ENCODE measurements at regions not wholly inside any gene's neighbourhood (a gene's known extent, or its start where the extent isn't known, plus 50 kb on each side); places are given as distances from the start of the nearest gene placed in this dataset.

DNA sequence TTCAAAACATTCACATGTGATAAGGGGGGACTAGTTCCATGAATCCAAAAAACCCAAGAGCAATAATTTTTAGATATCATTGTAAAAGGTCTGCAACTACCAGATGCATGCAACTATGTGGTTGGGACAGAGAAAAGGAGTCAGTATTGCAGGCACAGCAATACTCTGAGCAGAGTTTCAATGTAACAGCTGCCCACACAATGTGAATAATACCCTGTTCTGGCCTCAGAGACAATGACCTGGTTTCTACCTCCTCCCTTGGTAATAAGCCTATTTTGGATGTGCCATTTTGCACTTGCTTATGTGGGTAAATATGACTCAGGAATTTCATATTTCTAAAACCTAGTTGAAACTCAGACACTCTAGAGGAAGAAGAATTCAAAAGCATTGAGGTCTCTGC, 194.8 kb upstream of the RASGEF1B start:
- Histone ChIP-seq H3K9ac (ENCODE audit: low read length) (no peak overlapping the region), H4K91ac (ENCODE audit: low read length) (no peak overlapping the region), H4K8ac (ENCODE audit: low read length) (no peak overlapping the region), H3K18ac (ENCODE audit: low read depth in 1 of 2, low read length in 2 of 2) (no peak overlapping the region), H3K36me3 (ENCODE audit: control insufficient read depth in 1 of 2, insufficient read depth in 2 of 2, low read depth in 1 of 2, low read length in 2 of 2) (no peaks in the 10 kb centered on the region), H3K4ac (ENCODE audit: low read depth in 1 of 2, low read length in 2 of 2) (no peak overlapping the region), H3K27me3 (ENCODE audit: control insufficient read depth in 1 of 2, insufficient read depth in 1 of 2, low read length in 2 of 2) (no peaks in the 10 kb centered on the region), H3K14ac (ENCODE audit: low read length in 2 of 2) (no peak overlapping the region), H3K79me1 (replicated peaks; ENCODE audit: low read length, poor library complexity, severe bottlenecking) (no peaks in the 10 kb centered on the region), H2BK15ac (ENCODE audit: low read depth, poor library complexity, severe bottlenecking) (no peak overlapping the region), H3K4me1 (ENCODE audit: control insufficient read depth, insufficient read depth, low read depth, low read length) (no peaks in the 10 kb centered on the region), H3K9me3 (ENCODE audit: control insufficient read depth, low read length) (no peaks in the 10 kb centered on the region), H2AK5ac (ENCODE audit: low read length, severe bottlenecking) (no peak overlapping the region), H3K4me3 (ENCODE audit: insufficient read depth in 1 of 2, low read depth in 1 of 2, low read length in 2 of 2) (no peak overlapping the region), H2BK5ac (ENCODE audit: low read depth, low read length, poor library complexity, severe bottlenecking) (no peak overlapping the region), H2BK120ac (ENCODE audit: low read depth, low read length) (no peak overlapping the region), H2AFZ (ENCODE audit: low read depth, low read length) (no peak overlapping the region), H2BK12ac (ENCODE audit: low read length in 2 of 2) (no peak overlapping the region), H3K4me2 (ENCODE audit: low read length, poor library complexity, severe bottlenecking) (no peak overlapping the region), H3K23ac (ENCODE audit: low read length in 2 of 2) (no peak overlapping the region), H3K27ac (ENCODE audit: low read length, poor library complexity, severe bottlenecking) (no peak overlapping the region)
- DNase-seq = no peak

GRCh38 chr4:81665649-81666048, 193.9 kb upstream of the RASGEF1B start:
- H3K4me2 ChIP-seq (ENCODE audit: low read length, poor library complexity, severe bottlenecking) = no peak overlapping the region
- H4K91ac ChIP-seq (ENCODE audit: low read length) = no peak overlapping the region
- H3K18ac ChIP-seq (ENCODE audit: low read depth in 1 of 2, low read length in 2 of 2) = no peak overlapping the region
- H2BK12ac ChIP-seq (ENCODE audit: low read length in 2 of 2) = no peak overlapping the region
- no peaks in the 10 kb centered on the region for H3K9me3 ChIP-seq (ENCODE audit: control insufficient read depth, low read length)
- no peak for DNase-seq
- H2AK5ac ChIP-seq (ENCODE audit: low read length, severe bottlenecking) = no peak overlapping the region
- no peak overlapping the region for H3K4me3 ChIP-seq (ENCODE audit: insufficient read depth in 1 of 2, low read depth in 1 of 2, low read length in 2 of 2)
- no peaks in the 10 kb centered on the region for H3K36me3 ChIP-seq (ENCODE audit: control insufficient read depth in 1 of 2, insufficient read depth in 2 of 2, low read depth in 1 of 2, low read length in 2 of 2)
- no peak overlapping the region for H4K8ac ChIP-seq (ENCODE audit: low read length)
- H3K27ac ChIP-seq (ENCODE audit: low read length, poor library complexity, severe bottlenecking) = no peak overlapping the region
- H3K23ac ChIP-seq (ENCODE audit: low read length in 2 of 2) = no peak overlapping the region
- H3K9ac ChIP-seq (ENCODE audit: low read length) = no peak overlapping the region
- no peak overlapping the region for H2BK5ac ChIP-seq (ENCODE audit: low read depth, low read length, poor library complexity, severe bottlenecking)
- no peaks in the 10 kb centered on the region for H3K79me1 ChIP-seq (replicated peaks; ENCODE audit: low read length, poor library complexity, severe bottlenecking)
- no peaks in the 10 kb centered on the region for H3K27me3 ChIP-seq (ENCODE audit: control insufficient read depth in 1 of 2, insufficient read depth in 1 of 2, low read length in 2 of 2)
- no peak overlapping the region for H2AFZ ChIP-seq (ENCODE audit: low read depth, low read length)
- no peaks in the 10 kb centered on the region for H3K4me1 ChIP-seq (ENCODE audit: control insufficient read depth, insufficient read depth, low read depth, low read length)
- no peak overlapping the region for H3K14ac ChIP-seq (ENCODE audit: low read length in 2 of 2)
- 80% methylated on average over 1 of the region's 1 CpG for WGBS
- H3K4ac ChIP-seq (ENCODE audit: low read depth in 1 of 2, low read length in 2 of 2) = no peak overlapping the region
- H2BK15ac ChIP-seq (ENCODE audit: low read depth, poor library complexity, severe bottlenecking) = no peak overlapping the region
- no peak overlapping the region for H2BK120ac ChIP-seq (ENCODE audit: low read depth, low read length)

- Histone ChIP-seq H2BK5ac (ENCODE audit: low read depth, low read length, poor library complexity, severe bottlenecking) (no peak overlapping the region), H3K14ac (ENCODE audit: low read length in 2 of 2) (no peak overlapping the region), H3K27ac (ENCODE audit: low read length, poor library complexity, severe bottlenecking) (no peak overlapping the region), H3K9me3 (ENCODE audit: control insufficient read depth, low read length) (no peaks in the 10 kb centered on the region), H3K9ac (ENCODE audit: low read length) (no peak overlapping the region), H2BK15ac (ENCODE audit: low read depth, poor library complexity, severe bottlenecking) (no peak overlapping the region), H3K79me1 (replicated peaks; ENCODE audit: low read length, poor library complexity, severe bottlenecking) (no peaks in the 10 kb centered on the region), H4K8ac (ENCODE audit: low read length) (no peak overlapping the region), H2AFZ (ENCODE audit: low read depth, low read length) (no peak overlapping the region), H2BK120ac (ENCODE audit: low read depth, low read length) (no peak overlapping the region), H3K4me1 (ENCODE audit: control insufficient read depth, insufficient read depth, low read depth, low read length) (no peaks in the 10 kb centered on the region), H3K36me3 (ENCODE audit: control insufficient read depth in 1 of 2, insufficient read depth in 2 of 2, low read depth in 1 of 2, low read length in 2 of 2) (no peaks in the 10 kb centered on the region), H4K91ac (ENCODE audit: low read length) (no peak overlapping the region), H3K4me3 (ENCODE audit: insufficient read depth in 1 of 2, low read depth in 1 of 2, low read length in 2 of 2) (no peak overlapping the region), H3K18ac (ENCODE audit: low read depth in 1 of 2, low read length in 2 of 2) (no peak overlapping the region), H3K4ac (ENCODE audit: low read depth in 1 of 2, low read length in 2 of 2) (no peak overlapping the region), H3K27me3 (ENCODE audit: control insufficient read depth in 1 of 2, insufficient read depth in 1 of 2, low read length in 2 of 2) (no peaks in the 10 kb centered on the region), H2AK5ac (ENCODE audit: low read length, severe bottlenecking) (no peak overlapping the region), H3K23ac (ENCODE audit: low read length in 2 of 2) (no peak overlapping the region), H2BK12ac (ENCODE audit: low read length in 2 of 2) (no peak overlapping the region), H3K4me2 (ENCODE audit: low read length, poor library complexity, severe bottlenecking) (no peak overlapping the region)
- no peak for DNase-seq
These were observed 193.3 kb upstream of the RASGEF1B start for GRCh38 chr4:81665045-81665444.

DNA sequence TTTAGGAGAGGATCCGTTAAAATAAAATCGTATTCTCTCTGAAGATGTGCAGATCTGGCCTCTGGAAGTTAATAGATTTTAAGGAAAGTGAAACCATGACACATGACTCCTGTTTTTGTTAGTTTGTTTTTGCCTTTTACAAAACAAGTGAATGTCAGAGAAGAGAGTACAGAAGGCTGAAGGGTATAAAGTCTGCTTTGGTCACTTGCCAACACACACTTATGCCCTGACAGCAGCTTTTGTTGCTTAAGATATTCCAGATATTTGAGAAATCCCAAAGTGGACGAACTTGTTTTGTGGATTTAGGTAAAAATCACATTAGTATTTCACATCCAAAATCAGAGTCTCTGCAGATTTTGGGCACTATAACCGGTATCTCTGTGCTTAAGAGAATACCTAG, 192.4 kb upstream of the RASGEF1B start:
- 89% methylated on average over 3 of the region's 4 CpGs for WGBS
- H3K9ac ChIP-seq (ENCODE audit: low read length) = peak overlapping the region; percentile 0

More for the DNA sequence above, 192.4 kb upstream of the RASGEF1B start:
- Histone ChIP-seq H3K27me3 (ENCODE audit: control insufficient read depth in 1 of 2, insufficient read depth in 1 of 2, low read length in 2 of 2) (no peaks in the 10 kb centered on the region), H4K8ac (ENCODE audit: low read length) (no peak overlapping the region), H2AK5ac (ENCODE audit: low read length, severe bottlenecking) (no peak overlapping the region), H2BK15ac (ENCODE audit: low read depth, poor library complexity, severe bottlenecking) (no peak overlapping the region), H3K36me3 (ENCODE audit: control insufficient read depth in 1 of 2, insufficient read depth in 2 of 2, low read depth in 1 of 2, low read length in 2 of 2) (no peaks in the 10 kb centered on the region), H2BK12ac (ENCODE audit: low read length in 2 of 2) (no peak overlapping the region), H3K4me1 (ENCODE audit: control insufficient read depth, insufficient read depth, low read depth, low read length) (no peaks in the 10 kb centered on the region), H3K14ac (ENCODE audit: low read length in 2 of 2) (no peak overlapping the region), H3K9me3 (ENCODE audit: control insufficient read depth, low read length) (no peaks in the 10 kb centered on the region), H4K91ac (ENCODE audit: low read length) (no peak overlapping the region), H3K4ac (ENCODE audit: low read depth in 1 of 2, low read length in 2 of 2) (no peak overlapping the region), H2AFZ (ENCODE audit: low read depth, low read length) (no peak overlapping the region), H3K79me1 (replicated peaks; ENCODE audit: low read length, poor library complexity, severe bottlenecking) (no peaks in the 10 kb centered on the region), H3K23ac (ENCODE audit: low read length in 2 of 2) (no peak overlapping the region), H2BK120ac (ENCODE audit: low read depth, low read length) (no peak overlapping the region), H3K27ac (ENCODE audit: low read length, poor library complexity, severe bottlenecking) (no peak overlapping the region), H3K4me2 (ENCODE audit: low read length, poor library complexity, severe bottlenecking) (no peak overlapping the region), H3K4me3 (ENCODE audit: insufficient read depth in 1 of 2, low read depth in 1 of 2, low read length in 2 of 2) (peak overlapping the region in 1 of 2 experiments; percentile 52), H3K18ac (ENCODE audit: low read depth in 1 of 2, low read length in 2 of 2) (no peak overlapping the region), H2BK5ac (ENCODE audit: low read depth, low read length, poor library complexity, severe bottlenecking) (no peak overlapping the region)
- no peak for DNase-seq

All from mesenchymal stem cell (in vitro differentiated cells and primary cell).